ENCODE measurements at regions not wholly inside any gene's neighbourhood (a gene's known extent, or its start where the extent isn't known, plus 50 kb on each side); places are given as distances from the start of the nearest gene placed in this dataset.

GRCh38 chr2:129645335-129645734 is 334.1 kb upstream of the RAB6C start:
- Mint-ChIP-seq H3K4me3 (no peak overlapping the region), H3K27ac (no peak overlapping the region), H3K27me3 (no peaks in the 10 kb centered on the region), H3K36me3 (ENCODE audit: low read depth) (no peaks in the 10 kb centered on the region), H3K4me1 (no peaks in the 10 kb centered on the region), H3K9me3 (no peaks in the 10 kb centered on the region)
- intact Hi-C loops (cut with micrococcal nuclease) = no loop called here
- DNase-seq = no peak

GRCh38 chr2:129646107-129646506 is 333.4 kb upstream of the RAB6C start:
- H3K9me3 Mint-ChIP-seq = no peaks in the 10 kb centered on the region
- DNase-seq = no peak
- no peaks in the 10 kb centered on the region for H3K27me3 Mint-ChIP-seq
- no peaks in the 10 kb centered on the region for H3K4me1 Mint-ChIP-seq
- H3K27ac Mint-ChIP-seq = no peak overlapping the region
- no peak overlapping the region for H3K4me3 Mint-ChIP-seq
- no peaks in the 10 kb centered on the region for H3K36me3 Mint-ChIP-seq (ENCODE audit: low read depth)
- intact Hi-C loops (cut with micrococcal nuclease) = no loop called here

- no peaks in the 10 kb centered on the region for H3K9me3 Mint-ChIP-seq
- intact Hi-C loops (cut with micrococcal nuclease) = no loop called here
- H3K4me3 Mint-ChIP-seq = no peak overlapping the region
- H3K4me1 Mint-ChIP-seq = no peaks in the 10 kb centered on the region
- H3K27ac Mint-ChIP-seq = no peak overlapping the region
- H3K36me3 Mint-ChIP-seq (ENCODE audit: low read depth) = no peaks in the 10 kb centered on the region
- H3K27me3 Mint-ChIP-seq = no peaks in the 10 kb centered on the region
- DNase-seq = no peak
Measured at GRCh38 chr2:129653246-129653645, 326.2 kb upstream of the RAB6C start.

- intact Hi-C loops (cut with micrococcal nuclease) = no loop called here
- Mint-ChIP-seq H3K27ac (no peak overlapping the region), H3K27me3 (no peaks in the 10 kb centered on the region), H3K9me3 (no peaks in the 10 kb centered on the region), H3K4me1 (no peaks in the 10 kb centered on the region), H3K36me3 (ENCODE audit: low read depth) (no peaks in the 10 kb centered on the region), H3K4me3 (no peak overlapping the region)
- no peak for DNase-seq
Measured at GRCh38 chr2:129654331-129654730, 325.1 kb upstream of the RAB6C start.

GRCh38 chr2:129656081-129656598 is 323.3 kb upstream of the RAB6C start:
- H3K36me3 Mint-ChIP-seq (ENCODE audit: low read depth) = no peaks in the 10 kb centered on the region
- no peaks in the 10 kb centered on the region for H3K4me1 Mint-ChIP-seq
- no peak for DNase-seq
- intact Hi-C loops (cut with micrococcal nuclease) = no loop called here
- H3K27me3 Mint-ChIP-seq = no peaks in the 10 kb centered on the region
- H3K9me3 Mint-ChIP-seq = no peaks in the 10 kb centered on the region
- H3K27ac Mint-ChIP-seq = no peak overlapping the region
- H3K4me3 Mint-ChIP-seq = no peak overlapping the region

GRCh38 chr2:129658430-129658829 is 321.0 kb upstream of the RAB6C start:
- H3K4me1 Mint-ChIP-seq = no peaks in the 10 kb centered on the region
- DNase-seq = no peak
- no peak overlapping the region for H3K4me3 Mint-ChIP-seq
- no peaks in the 10 kb centered on the region for H3K9me3 Mint-ChIP-seq
- no peaks in the 10 kb centered on the region for H3K36me3 Mint-ChIP-seq (ENCODE audit: low read depth)
- H3K27ac Mint-ChIP-seq = no peak overlapping the region
- H3K27me3 Mint-ChIP-seq = no peaks in the 10 kb centered on the region
- intact Hi-C loops (cut with micrococcal nuclease) = no loop called here

- H3K27ac Mint-ChIP-seq = no peak overlapping the region
- no peaks in the 10 kb centered on the region for H3K4me1 Mint-ChIP-seq
- no peaks in the 10 kb centered on the region for H3K36me3 Mint-ChIP-seq (ENCODE audit: low read depth)
- intact Hi-C loops (cut with micrococcal nuclease) = no loop called here
- H3K9me3 Mint-ChIP-seq = no peaks in the 10 kb centered on the region
- DNase-seq = no peak
- no peak overlapping the region for H3K4me3 Mint-ChIP-seq
- H3K27me3 Mint-ChIP-seq = no peaks in the 10 kb centered on the region
Measured at GRCh38 chr2:129661935-129662334, 317.5 kb upstream of the RAB6C start.

- H3K36me3 Mint-ChIP-seq (ENCODE audit: low read depth) = no peaks in the 10 kb centered on the region
- H3K4me3 Mint-ChIP-seq = no peak overlapping the region
- intact Hi-C loops (cut with micrococcal nuclease) = no loop called here
- H3K27ac Mint-ChIP-seq = no peak overlapping the region
- H3K9me3 Mint-ChIP-seq = no peaks in the 10 kb centered on the region
- peak; percentile 32 for DNase-seq
- H3K4me1 Mint-ChIP-seq = no peaks in the 10 kb centered on the region
- H3K27me3 Mint-ChIP-seq = no peaks in the 10 kb centered on the region
Measured at GRCh38 chr2:129667577-129667976, 311.9 kb upstream of the RAB6C start.

GRCh38 chr2:129672521-129672920 is 306.9 kb upstream of the RAB6C start:
- Mint-ChIP-seq H3K27me3 (no peaks in the 10 kb centered on the region), H3K9me3 (no peaks in the 10 kb centered on the region), H3K4me3 (no peak overlapping the region), H3K27ac (no peak overlapping the region), H3K36me3 (ENCODE audit: low read depth) (no peaks in the 10 kb centered on the region), H3K4me1 (no peaks in the 10 kb centered on the region)
- DNase-seq = no peak
- intact Hi-C loops (cut with micrococcal nuclease) = no loop called here

- H3K4me3 Mint-ChIP-seq = no peak overlapping the region
- no peak for DNase-seq
- intact Hi-C loops (cut with micrococcal nuclease) = no loop called here
Measured at GRCh38 chr2:129673234-129673633, 306.2 kb upstream of the RAB6C start.

GRCh38 chr2:129673847-129674711 is 305.4 kb upstream of the RAB6C start:
- Mint-ChIP-seq H3K4me1 (no peaks in the 10 kb centered on the region), H3K27me3 (no peaks in the 10 kb centered on the region), H3K27ac (no peak overlapping the region), H3K9me3 (no peaks in the 10 kb centered on the region), H3K4me3 (no peak overlapping the region), H3K36me3 (ENCODE audit: low read depth) (no peaks in the 10 kb centered on the region)
- intact Hi-C loops (cut with micrococcal nuclease) = no loop called here
- DNase-seq = peak; percentile 22

More at GRCh38 chr2:129673234-129673633, 306.2 kb upstream of the RAB6C start:
- Mint-ChIP-seq H3K36me3 (ENCODE audit: low read depth) (no peaks in the 10 kb centered on the region), H3K9me3 (no peaks in the 10 kb centered on the region), H3K4me1 (no peaks in the 10 kb centered on the region), H3K27me3 (no peaks in the 10 kb centered on the region), H3K27ac (no peak overlapping the region)

- no peaks in the 10 kb centered on the region for H3K9me3 Mint-ChIP-seq
- H3K4me1 Mint-ChIP-seq = no peaks in the 10 kb centered on the region
- H3K36me3 Mint-ChIP-seq (ENCODE audit: low read depth) = no peaks in the 10 kb centered on the region
- no peaks in the 10 kb centered on the region for H3K27me3 Mint-ChIP-seq
- peak; percentile 43 for DNase-seq
- intact Hi-C loops (cut with micrococcal nuclease) = no loop called here
- no peak overlapping the region for H3K27ac Mint-ChIP-seq
- H3K4me3 Mint-ChIP-seq = no peak overlapping the region
Measured at GRCh38 chr2:129678751-129679150, 300.7 kb upstream of the RAB6C start.

GRCh38 chr2:129681788-129682187 is 297.7 kb upstream of the RAB6C start:
- no peak for DNase-seq
- no peaks in the 10 kb centered on the region for H3K27me3 Mint-ChIP-seq
- H3K4me1 Mint-ChIP-seq = no peaks in the 10 kb centered on the region
- H3K36me3 Mint-ChIP-seq (ENCODE audit: low read depth) = no peaks in the 10 kb centered on the region
- intact Hi-C loops (cut with micrococcal nuclease) = no loop called here
- H3K9me3 Mint-ChIP-seq = no peaks in the 10 kb centered on the region
- H3K4me3 Mint-ChIP-seq = no peak overlapping the region
- no peak overlapping the region for H3K27ac Mint-ChIP-seq

GRCh38 chr2:129689653-129690448 is 289.6 kb upstream of the RAB6C start:
- Mint-ChIP-seq H3K36me3 (ENCODE audit: low read depth) (no peaks in the 10 kb centered on the region), H3K4me1 (no peaks in the 10 kb centered on the region), H3K4me3 (no peak overlapping the region), H3K27me3 (no peaks in the 10 kb centered on the region), H3K27ac (no peak overlapping the region), H3K9me3 (no peaks in the 10 kb centered on the region)
- peak; percentile 26 for DNase-seq
- intact Hi-C loops (cut with micrococcal nuclease) = no loop called here
